AG08395 (cell line): ENCODE measurements at regions not wholly inside any gene's neighbourhood (a gene's known extent, or its start where the extent isn't known, plus 50 kb on each side); places are given as distances from the start of the nearest gene placed in this dataset.
"Not testable (repeated sequence)": the region's sequence is repeated elsewhere in the genome, so short reads cannot be mapped to it uniquely, and the experiment has no call there.

Source experiments
- DNase-seq: peaks from one replicate; pipeline ENCODE4 v3.0.0; 2012; ENCODE audit warnings: mixed read lengths, low spot score

DNA sequence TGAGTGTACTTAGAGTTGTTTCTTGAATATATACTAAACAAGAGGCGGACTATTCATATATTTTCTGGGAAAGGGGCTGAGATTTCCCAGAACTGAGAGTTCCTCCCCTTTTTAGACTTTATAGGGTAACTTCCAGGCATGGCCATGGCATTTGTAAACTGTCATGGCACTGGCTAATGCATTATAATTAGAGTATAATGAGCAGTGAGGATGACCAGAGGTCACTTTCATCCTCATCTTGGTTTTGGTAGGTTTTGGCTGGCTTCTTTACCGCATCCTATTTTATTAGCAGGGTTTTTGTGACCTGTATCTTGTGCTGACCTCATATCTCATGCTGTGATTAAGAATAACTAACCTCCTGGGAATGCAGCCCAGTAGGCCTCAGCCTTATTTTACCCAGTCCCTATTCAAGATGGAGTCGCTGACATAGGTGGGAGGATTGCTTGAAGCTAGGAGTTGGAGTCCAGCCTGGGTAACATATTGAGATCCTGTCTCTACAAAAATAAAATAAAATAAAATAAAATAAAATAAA is 91.4 kb downstream of the MOBP start:
- DNase-seq: no peak

DNA sequence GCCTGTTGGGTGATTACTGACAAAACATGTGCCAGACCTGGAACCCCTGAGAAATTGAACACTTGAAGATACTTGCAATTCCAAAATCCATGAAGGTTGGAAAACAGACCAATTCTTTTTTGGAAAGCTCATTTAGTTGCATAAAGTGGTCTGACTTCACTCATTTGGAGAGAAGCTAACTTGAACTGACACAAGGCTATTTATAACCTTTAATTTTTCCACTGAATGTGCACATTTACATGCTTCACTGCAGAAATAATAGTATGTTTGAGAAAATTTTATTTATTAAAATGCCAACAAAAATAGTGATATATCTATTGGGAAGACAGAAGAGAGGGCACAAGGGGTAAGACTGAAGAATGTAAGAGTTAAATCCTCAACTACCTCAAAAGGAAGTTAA is 92.1 kb downstream of the MOBP start:
- DNase-seq: no peak

DNA sequence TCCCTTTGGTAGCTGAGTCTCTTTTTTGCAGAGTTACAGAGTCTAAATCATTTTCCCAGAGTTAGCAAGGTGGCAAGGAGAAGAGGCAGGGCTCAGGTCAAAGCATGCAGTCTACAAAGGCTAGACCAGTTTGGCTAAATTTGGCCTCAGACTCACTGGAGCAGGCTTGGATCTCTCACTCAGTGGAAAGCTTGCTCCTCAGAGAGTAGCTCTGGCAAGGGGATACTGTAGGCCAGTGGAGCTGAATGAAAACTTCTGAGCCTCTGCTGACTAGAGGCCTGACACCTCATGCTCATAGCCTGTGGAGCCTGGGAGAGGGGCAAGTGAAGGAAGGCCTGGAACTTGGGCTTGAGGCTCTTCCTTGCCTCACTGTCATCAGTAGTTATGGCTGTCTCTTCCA is 101.0 kb downstream of the MOBP start:
- no peak for DNase-seq

DNA sequence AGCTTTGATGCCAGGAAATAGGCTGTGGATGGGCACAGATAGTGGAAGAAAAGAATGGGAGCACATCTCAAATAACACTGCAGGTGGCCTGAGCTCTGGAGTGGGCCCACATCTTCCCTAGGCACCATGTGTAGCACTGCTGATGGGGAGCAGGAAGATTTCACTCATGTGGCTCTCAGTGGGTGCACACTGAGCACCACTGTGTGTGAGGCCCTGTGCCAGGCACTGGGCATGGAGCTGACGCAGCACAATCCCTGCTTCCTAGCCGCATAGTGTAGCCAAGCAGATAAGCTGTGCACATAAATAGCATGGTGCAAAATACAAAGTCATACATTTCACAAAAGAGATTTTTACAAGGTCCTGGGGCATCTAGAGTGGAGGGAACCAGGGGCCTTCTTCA is 101.6 kb downstream of the MOBP start:
- no peak for DNase-seq

DNA sequence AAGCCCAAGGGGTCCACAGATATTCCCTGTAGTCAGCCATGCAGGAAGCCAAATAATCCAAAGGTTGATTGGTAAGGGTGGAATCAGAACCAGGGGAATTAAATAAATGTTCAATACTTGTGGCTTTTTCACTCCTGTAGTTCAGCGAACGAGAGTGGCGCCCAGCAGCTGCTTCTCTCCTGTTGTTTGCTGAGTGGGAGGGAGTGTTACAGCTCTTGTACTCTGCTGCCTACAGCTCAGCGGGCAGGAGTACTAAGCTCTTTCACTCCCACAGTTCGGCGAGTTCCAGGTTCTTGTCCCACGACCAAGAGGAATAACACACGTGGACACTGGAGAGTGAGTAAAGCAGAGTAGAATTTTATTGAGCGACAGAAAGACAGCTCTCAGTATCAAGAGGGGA is 105.9 kb downstream of the MOBP start:
- DNase-seq: no peak

DNA sequence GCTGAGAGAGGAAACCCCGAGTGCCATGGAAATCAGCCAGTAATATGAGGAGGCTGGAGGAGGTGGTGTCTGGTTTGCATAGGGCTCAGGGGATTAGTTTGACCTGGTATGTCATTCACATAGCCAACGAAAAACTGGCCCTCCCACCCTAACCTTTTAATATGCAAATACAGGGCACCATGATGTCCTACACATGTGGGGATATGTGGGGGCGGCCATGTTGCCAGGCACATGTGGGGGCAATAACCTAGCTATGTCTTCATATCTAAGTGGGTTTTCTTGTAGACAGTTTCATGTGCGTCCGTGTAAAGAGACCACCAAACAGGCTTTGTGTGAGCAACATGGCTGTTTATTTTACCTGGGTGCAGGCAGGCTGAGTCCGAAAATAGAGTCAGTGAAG is 110.1 kb downstream of the MOBP start:
- DNase-seq: no peak

DNA sequence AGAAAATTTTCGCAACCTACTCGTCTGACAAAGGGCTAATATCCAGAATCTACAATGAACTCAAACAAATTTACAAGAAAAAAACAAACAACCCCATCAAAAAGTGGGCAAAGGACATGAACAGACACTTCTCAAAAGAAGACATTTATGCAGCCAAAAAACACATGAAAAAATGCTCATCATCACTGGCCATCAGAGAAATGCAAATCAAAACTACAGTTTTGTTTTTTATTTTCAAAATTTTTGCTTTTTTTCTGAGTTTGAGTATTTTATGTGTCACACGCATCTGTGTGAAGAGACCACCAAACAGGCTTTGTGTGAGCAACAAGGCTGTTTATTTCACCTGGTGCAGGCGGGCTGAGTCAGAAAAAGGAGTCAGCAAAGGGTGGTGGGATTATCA is 118.7 kb downstream of the MOBP start:
- not testable (repeated sequence) for DNase-seq

DNA sequence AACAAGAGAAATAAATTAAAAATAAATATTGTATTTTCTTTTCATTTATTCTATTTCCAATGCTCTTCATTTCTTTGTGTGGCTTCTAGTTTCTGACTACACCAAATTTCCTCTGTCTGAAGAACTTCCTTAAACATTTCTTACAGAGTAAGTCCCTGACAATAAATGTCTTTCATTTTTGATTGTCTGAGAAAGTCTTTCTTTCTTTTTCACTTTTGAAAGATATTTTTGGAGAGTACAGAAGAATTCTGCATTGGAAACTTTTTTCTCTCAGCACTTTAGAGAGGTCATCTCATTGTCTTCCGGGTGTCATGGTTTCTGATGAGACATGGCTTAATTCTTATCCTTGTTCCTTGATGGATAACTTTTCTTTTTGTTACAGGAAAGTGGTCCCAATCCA is 119.6 kb downstream of the MOBP start:
- no peak for DNase-seq

DNA sequence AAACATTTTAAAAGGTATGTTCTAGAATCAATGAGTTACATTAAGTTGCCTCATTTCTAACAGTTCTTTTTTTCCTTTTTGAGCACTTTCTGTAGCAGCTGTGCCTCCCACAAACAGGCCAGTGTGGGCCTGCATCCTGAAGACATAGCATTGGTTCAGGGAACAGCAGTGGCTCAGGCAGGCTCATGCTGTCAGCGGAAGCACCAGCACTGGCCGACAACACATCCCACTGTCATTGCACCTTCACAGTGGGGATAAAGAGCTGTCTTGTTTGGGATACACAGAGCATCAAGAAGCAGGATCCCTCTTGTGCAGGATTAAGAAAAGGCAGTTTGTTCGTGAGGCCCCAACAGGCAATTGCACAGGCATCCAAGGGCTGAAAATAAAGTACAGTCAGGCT is 123.3 kb downstream of the MOBP start:
- no peak for DNase-seq

DNA sequence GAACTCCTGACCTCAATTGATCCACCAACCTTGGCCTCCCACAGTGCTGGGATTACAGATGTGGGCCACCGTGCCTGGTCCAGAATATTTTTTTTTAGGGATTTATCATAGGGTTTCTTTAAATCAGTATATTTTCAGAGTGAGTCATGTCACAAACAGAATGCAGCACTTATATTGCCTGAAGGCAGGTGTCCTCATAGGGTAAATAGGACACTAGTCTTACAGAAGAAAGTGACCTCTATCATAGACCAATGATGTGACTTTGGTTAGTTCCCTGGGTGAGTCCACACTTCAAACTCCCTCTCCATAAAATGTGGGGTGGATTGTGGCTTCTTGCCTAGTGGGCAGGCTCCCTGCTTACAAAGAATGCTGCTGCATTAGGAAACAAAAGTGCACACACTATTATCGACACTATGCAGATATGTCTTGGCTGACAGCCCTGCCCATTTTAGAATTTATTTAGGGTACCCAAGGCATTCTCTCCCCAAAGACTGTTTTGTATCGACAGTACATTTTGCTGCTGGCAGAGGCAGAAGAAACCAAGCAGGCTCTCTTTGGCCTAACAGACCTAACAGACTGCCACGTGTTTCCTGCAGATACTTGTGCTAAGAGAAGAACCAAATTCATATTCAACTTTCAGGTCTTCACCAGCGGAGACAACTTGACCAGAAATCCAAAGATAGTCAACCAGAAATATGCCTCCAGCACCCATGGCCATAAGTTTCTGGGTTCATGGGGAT is 125.0 kb downstream of the MOBP start:
- no peak for DNase-seq

DNA sequence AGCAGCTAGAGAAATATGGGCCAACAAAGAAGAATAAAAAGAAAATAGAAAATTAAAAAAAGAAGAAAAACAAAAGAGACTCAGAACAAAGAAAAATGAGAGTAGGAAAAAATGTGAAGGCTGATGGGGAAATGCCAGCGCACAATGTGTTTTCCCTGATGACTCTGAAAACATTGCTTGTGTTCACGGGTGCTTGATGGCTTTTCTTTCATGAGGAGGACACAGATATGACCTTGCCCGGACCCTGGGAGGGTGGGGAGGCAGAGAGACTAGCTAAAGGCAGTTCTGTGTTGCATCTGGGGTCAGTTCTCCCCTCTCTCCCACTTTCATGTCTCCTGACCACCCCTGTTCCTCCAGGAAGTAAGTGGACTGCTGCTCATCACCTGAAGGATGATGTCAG is 125.9 kb downstream of the MOBP start:
- no peak for DNase-seq

DNA sequence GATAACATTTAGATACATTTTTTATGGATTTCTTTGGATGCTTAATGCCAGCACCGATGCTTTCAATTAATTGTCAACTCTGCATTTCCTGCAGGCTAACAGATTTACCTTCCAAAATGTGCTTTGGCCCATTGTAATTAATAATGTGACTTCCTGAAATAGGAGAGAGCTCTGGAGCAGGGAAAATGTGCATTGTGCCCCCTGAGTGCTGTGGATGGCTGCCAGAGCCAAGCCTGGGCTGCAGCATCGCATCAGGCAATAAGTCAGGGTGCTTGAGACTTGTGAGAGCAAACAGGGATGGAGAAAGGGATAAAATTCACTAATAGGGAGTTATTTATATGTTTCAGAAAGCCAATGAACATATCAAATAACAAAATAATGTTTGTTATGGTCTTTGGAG is 133.8 kb downstream of the MOBP start:
- DNase-seq: no peak

DNA sequence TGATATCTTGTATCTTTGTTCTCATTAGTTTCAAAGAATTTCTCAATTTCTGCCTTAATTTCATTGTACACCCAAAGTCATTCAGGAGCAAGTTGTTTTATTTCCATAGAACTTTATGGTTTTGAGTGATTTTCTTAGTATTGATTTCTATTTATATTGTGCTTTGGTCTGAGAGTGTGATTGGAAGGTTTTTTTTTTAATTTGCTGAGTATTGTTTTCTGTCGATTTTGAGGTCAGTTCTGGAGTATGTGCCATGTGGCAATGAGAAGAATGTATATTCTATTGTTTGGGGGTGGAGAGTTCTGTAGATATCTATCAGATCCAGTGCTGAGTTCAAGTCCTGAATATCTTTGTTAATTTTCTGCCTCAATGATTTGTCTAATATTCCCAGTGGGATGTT is 138.4 kb downstream of the MOBP start:
- no peak for DNase-seq

DNA sequence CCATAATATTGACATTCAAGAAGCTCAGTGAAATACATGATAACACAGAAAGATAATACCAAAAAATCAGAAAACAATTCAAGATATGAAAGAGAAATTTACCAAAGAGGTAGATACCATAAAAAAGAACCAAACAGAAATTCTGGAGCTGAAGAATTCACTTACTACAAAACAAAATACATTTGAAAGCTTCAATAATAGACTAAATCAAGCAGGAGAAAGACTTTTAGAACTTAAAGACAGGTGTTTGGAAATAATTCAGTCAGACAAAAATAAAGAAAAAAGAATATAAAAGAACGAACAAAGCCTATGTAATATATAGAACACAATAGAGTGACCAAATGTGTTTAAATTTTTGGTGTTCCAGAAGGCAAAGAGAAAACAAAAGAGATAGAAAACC is 158.7 kb downstream of the MOBP start:
- DNase-seq: no peak

DNA sequence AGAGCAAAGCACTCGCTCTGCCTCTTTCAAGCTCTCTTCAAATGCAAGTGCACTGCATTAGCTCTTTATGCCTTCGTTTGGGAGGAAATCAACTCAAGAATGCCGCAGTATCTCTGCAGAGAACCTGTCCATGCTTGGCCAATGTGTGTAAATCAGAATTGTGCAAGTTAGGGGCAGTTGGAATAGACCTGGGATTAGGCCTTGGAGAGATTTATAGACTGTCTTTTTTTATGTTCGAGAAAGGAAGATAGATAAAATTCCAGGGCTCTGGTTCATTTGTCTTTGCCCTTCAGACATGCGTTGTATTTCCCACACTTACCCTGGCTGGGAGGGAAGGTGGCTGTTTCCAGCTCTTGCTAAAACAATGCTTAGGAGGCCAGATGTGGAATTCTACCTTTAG is 163.7 kb downstream of the MOBP start:
- no peak for DNase-seq

DNA sequence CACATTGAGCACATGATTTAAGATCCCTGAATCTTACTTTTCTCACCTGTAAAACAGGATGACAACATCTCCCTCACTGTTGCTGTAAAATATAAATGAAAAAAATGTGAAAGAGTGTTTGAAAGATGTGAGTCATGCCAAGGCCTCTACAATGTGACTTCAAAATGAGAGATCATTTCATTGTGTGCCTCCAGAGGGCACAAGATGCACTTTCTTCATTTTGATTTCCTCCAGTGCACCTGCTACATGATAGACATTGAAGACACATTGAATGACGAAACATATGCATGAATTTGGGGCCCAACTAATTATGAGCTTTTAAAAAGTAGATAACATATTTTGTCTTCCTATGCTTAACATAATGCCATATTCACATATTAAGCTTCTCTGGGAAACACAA is 170.3 kb downstream of the MOBP start:
- DNase-seq: peak; percentile 45

DNA sequence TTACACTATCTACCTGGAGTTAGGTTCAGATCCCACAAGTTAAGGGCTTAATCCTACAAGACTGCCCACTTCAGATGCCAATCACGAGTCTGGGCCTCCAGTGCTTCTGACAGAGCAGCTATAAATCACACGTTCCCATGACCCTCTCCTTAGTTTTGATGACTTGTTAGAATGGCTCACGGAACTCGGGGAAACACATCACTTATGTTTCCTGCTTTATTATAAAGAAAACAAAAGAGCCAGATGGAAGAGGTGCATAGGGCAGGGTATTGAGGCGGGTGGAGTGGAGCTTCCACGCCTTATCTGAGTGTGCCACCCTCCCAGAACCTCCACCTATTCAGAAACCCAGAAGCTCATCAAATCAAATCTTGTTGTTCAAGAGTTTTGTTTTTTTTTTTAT is 170.8 kb downstream of the MOBP start:
- DNase-seq: no peak

DNA sequence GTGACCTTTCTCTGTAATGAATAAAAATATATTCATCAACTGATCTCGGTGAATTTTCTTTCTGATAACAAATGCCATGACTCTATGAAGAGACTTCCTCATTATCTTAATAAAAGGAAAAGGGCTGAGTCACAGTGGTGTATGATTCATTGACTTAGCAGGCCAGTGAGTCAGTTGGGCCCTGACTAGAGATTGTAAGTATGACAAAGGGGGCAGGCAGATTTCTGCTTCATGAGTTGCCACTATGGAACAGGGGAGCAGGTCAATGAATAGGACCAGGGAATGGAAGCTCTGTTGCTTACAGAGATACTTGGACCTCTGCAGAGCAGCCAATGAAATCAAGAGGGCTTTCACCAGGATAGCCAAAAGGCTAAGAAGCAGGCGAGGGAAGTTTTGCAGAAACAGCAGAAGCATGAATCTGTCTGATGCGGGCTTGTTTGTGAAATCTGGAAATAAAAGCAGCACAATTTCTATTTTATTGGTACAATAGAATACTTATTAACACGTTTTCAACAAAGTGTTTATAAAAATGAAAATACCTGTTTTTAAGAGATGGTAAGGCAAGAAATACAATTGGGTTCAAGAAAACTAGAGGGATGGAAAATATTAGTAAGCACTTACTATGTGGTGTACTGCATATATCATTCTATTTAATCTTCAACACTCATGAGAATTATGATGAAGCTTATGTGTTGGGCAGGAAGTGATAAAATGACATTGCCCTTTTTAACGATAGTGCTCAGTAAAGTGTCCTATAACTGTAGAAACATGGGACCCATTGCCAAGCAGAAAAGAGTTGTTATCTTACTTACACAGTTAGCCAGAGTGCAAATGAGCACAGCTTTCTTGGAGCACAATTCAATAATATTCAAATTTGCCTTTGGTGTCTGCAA is 169.8 kb upstream of the MYRIP start:
- peak; percentile 92 for DNase-seq

DNA sequence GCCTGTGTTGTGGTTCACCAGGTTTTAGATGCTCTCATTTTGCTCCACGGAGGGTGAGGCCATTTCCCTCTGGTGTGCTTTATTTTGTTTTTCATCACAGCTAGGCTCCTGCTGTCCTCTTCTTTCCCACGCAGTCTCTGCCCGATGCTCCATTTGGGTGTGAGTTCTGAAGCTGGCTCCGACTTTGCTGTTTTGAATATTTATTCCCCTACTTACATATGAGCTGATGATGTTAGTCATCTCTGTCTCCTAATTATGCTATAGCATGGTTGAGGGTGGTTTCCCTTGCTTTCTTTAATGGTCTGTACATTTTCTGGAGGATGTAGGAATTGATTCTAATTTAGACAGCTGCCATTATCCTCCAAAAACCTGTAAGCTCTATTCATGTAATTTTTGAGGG is 168.1 kb upstream of the MYRIP start:
- no peak for DNase-seq

DNA sequence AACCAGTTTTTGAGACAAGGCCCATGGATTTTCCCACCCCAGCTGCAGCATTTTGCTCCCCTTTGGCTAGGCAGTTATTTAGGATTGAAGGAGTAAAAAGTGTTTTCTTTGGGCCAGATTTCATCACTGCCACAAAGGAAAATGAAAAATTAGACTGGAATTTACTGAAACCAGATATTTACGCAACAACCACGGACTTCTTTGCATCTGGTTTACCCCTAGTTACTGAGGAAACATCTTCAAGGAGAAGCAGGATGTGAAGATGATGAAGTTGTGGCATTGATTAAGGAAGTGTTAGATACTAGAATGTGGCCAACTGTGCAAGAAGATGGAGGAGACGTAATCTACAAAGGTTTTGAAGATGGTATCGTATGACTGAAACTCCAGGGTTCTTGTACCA is 165.2 kb upstream of the MYRIP start:
- DNase-seq: peak; percentile 76

DNA sequence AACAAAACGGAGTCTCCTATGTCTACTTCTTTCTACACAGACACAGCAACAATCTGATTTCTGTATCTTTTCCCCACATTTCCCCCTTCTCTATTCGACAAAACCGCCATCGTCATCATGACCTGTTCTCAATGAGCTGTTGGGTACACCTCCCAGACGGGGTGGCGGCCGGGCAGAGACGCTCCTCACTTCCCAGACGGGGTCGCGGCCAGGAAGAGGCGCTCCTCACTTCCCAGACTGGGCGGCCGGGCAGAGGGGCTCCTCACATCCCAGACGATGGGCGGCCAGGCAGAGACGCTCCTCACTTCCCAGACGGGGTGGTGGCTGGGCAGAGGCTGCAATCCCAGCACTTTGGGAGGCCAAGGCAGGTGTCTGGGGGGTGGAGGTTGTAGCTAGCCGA is 158.2 kb upstream of the MYRIP start:
- not testable (repeated sequence) for DNase-seq

DNA sequence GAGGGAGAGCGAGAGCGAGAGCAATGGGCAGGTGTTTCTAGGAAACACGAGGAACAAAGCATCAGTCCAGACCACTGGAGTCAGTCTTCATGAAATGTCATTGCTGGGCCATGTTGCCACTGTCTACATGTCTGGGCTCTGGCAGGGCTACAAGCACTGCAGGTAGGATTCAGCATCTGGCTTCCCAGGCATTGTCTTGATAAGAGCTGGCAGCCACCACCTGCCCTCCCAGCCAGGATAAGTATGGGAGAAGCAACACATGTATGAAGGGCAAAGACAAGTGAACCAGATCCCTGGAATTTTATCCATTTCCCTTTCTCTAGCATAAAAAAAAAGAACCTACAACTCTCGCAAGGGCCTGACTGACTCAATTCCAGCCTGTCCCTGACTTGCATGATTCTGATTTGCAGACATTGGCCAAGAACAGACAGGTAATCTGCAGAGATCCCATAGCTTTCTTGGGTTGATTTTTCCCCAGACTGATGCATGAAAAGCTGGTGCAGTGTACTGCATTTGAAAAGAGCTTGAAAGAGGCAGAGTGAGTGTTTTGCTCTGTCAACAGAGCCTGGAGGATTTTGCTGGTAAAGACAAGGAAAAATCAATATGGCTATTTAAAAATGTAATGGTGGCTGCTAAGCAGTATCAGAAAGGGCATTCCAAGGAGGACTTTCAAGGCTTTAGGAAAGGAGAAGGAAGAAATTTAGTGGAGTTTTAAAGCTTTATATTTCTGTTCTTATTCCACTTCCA is 157.2 kb upstream of the MYRIP start:
- no peak for DNase-seq

DNA sequence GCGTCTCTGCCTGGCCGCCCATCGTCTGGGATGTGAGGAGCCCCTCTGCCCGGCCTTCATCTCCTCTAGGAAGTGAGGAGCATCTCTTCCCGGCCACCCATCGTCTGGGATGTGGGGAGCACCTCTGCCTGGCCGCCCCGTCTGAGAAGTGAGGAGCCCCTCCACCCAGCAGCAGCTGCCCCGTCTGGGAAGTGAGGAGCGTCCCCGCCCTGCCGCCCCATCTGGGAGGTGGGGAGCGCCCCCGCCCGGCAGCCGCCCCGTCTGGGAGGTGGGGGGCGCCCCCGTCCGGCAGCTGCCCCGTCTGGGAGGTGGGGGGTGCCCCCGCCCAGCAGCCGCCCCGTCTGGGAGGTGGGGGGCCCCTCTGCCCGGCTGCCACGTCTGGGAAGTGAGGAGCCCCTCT is 153.7 kb upstream of the MYRIP start:
- not testable (repeated sequence) for DNase-seq
